ENCODE measurements at regions not wholly inside any gene's neighbourhood (a gene's known extent, or its start where the extent isn't known, plus 50 kb on each side); places are given as distances from the start of the nearest gene placed in this dataset.
"Not testable (repeated sequence)": the region's sequence is repeated elsewhere in the genome, so short reads cannot be mapped to it uniquely, and the experiment has no call there.

DNA sequence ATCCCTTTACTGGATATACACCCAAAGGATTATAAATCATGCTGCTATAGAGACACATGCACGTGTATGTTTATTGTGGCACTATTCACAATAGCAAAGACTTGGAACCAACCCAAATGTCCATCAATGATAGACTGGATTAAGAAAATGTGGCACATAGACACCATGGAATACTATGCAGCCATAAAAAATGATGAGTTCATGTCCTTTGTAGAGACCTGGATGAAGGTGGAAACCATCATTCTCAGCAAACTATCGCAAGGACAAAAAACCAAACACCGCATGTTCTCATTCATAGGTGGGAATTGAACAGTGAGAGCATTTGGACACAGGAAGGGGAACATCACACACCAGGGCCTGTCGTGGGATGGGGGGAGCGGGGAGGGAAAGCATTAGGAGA is 52.4 kb upstream of the FAM135A start:
- ATAC-seq (replicated peaks in 6 of 8); H3K4me3 ChIP-seq; H3K27ac ChIP-seq; H3K4me1 ChIP-seq (replicated peaks in 1 of 2): not testable (repeated sequence)
- in situ Hi-C loops (cut with MboI; ENCODE audit: low pct_unique_long_range_greater_than_20kb in 2 of 9, low sequenced_read_pairs in 9 of 9, unreplicated experiment in 9 of 9), result loop anchor here in 2 of 9 experiments (10.0 to 25.0 kb wide), 2 partner anchors 56 to 651 kb away; partner anchors contain the start of gene COL9A1 (in 1 of the 2)
- WGBS, 10 experiments, result 13 to 100% (median 83%) methylated on average over 1 to 3 of the region's 5 CpGs; no CpG with 5 or more reads in 3 of the 10 experiments

DNA sequence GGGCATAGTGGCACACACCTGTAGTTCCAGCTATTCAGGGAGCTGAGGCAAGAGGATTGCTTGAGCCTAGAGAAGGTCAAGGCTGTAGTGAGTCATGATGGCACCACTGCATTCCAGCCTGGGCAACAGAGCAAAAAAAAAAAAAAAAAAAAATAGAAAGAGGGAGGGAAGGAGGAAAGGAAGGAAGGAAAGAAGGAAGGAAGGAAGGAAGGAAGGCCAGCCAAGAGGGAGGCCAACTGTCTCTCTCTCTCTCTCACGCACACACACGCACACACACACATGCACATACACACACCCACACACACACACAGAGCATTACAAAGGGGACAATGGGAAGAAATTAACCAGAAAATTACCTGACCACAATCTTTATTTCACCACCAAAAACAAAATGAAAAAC is 50.6 kb upstream of the COL9A1 start:
- no peak for ATAC-seq (replicated peaks in 6 of 8)
- in situ Hi-C loops (cut with MboI; ENCODE audit: low pct_unique_long_range_greater_than_20kb in 2 of 9, low sequenced_read_pairs in 9 of 9, unreplicated experiment in 9 of 9), result loop anchor here in 1 of 9 experiments (25.0 kb wide), 1 partner anchor 659 kb away; no protein-coding TSS in a partner anchor
- H3K4me3 ChIP-seq, result no peak overlapping the region

More for the DNA sequence above, 50.6 kb upstream of the COL9A1 start:
- Histone ChIP-seq H3K27ac (no peak overlapping the region), H3K4me1 (replicated peaks in 1 of 2) (no peaks in the 10 kb centered on the region)
- 60 to 100% methylated on average over 2 of the region's 2 CpGs; no CpG with 5 or more reads in 8 of the 10 experiments for WGBS, 10 experiments
